ENCODE measurements at regions not wholly inside any gene's neighbourhood (a gene's known extent, or its start where the extent isn't known, plus 50 kb on each side); places are given as distances from the start of the nearest gene placed in this dataset.

DNA sequence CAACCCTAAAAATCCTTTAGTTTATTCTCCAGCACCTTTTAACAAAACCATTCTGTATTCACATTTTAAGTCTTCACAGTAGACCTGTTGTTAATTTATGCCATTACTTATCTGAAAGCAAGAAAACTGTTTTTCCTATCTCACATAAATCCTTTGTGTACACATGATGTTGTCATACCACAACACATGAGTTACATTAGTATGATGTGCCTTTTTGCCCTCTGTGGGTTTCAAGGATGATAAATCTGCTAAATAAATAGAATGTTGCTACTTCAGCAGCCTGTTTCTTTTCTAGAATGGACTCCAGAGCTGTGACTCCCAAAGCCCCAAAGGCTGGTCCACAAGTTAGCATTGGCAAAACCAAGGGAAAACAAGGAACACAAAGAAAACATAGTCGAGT lies 151.6 kb downstream of the SERPINI1 start:
- TF ChIP-seq, protein P1, sequence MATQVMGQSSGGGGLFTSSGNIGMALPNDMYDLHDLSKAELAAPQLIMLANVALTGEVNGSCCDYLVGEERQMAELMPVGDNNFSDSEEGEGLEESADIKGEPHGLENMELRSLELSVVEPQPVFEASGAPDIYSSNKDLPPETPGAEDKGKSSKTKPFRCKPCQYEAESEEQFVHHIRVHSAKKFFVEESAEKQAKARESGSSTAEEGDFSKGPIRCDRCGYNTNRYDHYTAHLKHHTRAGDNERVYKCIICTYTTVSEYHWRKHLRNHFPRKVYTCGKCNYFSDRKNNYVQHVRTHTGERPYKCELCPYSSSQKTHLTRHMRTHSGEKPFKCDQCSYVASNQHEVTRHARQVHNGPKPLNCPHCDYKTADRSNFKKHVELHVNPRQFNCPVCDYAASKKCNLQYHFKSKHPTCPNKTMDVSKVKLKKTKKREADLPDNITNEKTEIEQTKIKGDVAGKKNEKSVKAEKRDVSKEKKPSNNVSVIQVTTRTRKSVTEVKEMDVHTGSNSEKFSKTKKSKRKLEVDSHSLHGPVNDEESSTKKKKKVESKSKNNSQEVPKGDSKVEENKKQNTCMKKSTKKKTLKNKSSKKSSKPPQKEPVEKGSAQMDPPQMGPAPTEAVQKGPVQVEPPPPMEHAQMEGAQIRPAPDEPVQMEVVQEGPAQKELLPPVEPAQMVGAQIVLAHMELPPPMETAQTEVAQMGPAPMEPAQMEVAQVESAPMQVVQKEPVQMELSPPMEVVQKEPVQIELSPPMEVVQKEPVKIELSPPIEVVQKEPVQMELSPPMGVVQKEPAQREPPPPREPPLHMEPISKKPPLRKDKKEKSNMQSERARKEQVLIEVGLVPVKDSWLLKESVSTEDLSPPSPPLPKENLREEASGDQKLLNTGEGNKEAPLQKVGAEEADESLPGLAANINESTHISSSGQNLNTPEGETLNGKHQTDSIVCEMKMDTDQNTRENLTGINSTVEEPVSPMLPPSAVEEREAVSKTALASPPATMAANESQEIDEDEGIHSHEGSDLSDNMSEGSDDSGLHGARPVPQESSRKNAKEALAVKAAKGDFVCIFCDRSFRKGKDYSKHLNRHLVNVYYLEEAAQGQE (IDR thresholded peaks at IDR 0.05; ENCODE audit: insufficient read depth in 1 of 2, low read depth in 2 of 2, low read length in 2 of 2): no peak
- no peak for TF ChIP-seq FOXP2 (optimal IDR thresholded peaks at IDR 0.05; ENCODE audit: borderline replicate concordance, extremely low read depth, extremely low read length, insufficient read depth)
- no peak for TF ChIP-seq POLR2AphosphoS5 (IDR thresholded peaks at IDR 0.05; ENCODE audit: low read depth, low read length)
